Neural progenitor cell (in vitro differentiated cells): ENCODE measurements at regions not wholly inside any gene's neighbourhood (a gene's known extent, or its start where the extent isn't known, plus 50 kb on each side); places are given as distances from the start of the nearest gene placed in this dataset.

Source experiments
- CTCF ChIP-seq: fragments of 200-600 bp; sonication (generic); IDR thresholded peaks from 2 replicates; pipeline ENCODE4 v1.5.1; 2017; ENCODE audit warnings: antibody characterized with exemption, mild to moderate bottlenecking
- EZH2 ChIP-seq: fragments of 200-600 bp; sonication (generic); IDR thresholded peaks from 2 replicates; pipeline ENCODE4 v1.6.1; 2017; ENCODE audit warnings: antibody characterized with exemption, mild to moderate bottlenecking, moderate library complexity
- EZH2phosphoT487 ChIP-seq: fragments of 200-600 bp; sonication (generic); IDR thresholded peaks from 2 replicates; pipeline ENCODE4 v1.6.1; 2017; ENCODE audit warnings: antibody characterized with exemption

GRCh38 chr3:81953111-81953510 is 191.7 kb upstream of the GBE1 start:
- no peak for TF ChIP-seq CTCF
- TF ChIP-seq EZH2: no peak
- TF ChIP-seq EZH2phosphoT487: no peak
